ENCODE measurements at regions not wholly inside any gene's neighbourhood (a gene's known extent, or its start where the extent isn't known, plus 50 kb on each side); places are given as distances from the start of the nearest gene placed in this dataset.

DNA sequence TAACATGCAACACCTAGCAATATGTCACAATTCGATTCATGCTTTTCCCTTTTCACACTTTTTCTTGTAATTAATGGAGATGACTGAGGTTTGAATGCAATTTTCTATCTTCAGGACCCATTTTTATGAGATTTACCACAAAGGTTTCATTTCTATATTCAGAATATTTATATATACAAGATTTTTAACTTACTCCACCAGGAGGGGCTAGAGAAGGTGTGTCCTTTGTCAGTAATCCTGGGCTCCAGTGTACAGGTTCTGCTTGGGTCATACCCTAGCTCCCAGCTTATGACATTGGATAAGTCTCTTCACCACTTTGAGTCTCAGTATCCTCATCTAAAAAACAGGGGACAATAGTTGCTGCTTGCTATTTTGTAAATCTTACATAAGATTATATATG is 95.7 kb upstream of the SLC24A5 start:
- Histone ChIP-seq H3K9me3 (ENCODE audit: insufficient read depth, low read length) (no peaks in the 10 kb centered on the region), H4K20me1 (ENCODE audit: low read depth, low read length) (no peaks in the 10 kb centered on the region), H2AFZ (ENCODE audit: low read depth, low read length, severe bottlenecking) (no peak overlapping the region), H3K4me3 (ENCODE audit: insufficient read depth, low read length, poor library complexity, severe bottlenecking) (no peak overlapping the region), H3K36me3 (ENCODE audit: low read length) (no peaks in the 10 kb centered on the region), H3K4me2 (ENCODE audit: low read depth, low read length, poor library complexity, severe bottlenecking) (no peak overlapping the region), H3K9me2 (replicated peaks; ENCODE audit: insufficient read depth, low read length) (no peaks in the 10 kb centered on the region), H3K79me2 (ENCODE audit: insufficient read depth, low read length) (no peaks in the 10 kb centered on the region), H3K9ac (ENCODE audit: low read length) (no peak overlapping the region), H3K27ac (ENCODE audit: low read depth, low read length) (no peak overlapping the region), H3F3A (ENCODE audit: insufficient read depth) (no peaks in the 10 kb centered on the region), H3K27me3 (ENCODE audit: low read length) (no peaks in the 10 kb centered on the region)
- TF ChIP-seq EZH2phosphoT487 (conservative IDR thresholded peaks at IDR 0.05; ENCODE audit: low read length): no peak
- TF ChIP-seq, protein P1, sequence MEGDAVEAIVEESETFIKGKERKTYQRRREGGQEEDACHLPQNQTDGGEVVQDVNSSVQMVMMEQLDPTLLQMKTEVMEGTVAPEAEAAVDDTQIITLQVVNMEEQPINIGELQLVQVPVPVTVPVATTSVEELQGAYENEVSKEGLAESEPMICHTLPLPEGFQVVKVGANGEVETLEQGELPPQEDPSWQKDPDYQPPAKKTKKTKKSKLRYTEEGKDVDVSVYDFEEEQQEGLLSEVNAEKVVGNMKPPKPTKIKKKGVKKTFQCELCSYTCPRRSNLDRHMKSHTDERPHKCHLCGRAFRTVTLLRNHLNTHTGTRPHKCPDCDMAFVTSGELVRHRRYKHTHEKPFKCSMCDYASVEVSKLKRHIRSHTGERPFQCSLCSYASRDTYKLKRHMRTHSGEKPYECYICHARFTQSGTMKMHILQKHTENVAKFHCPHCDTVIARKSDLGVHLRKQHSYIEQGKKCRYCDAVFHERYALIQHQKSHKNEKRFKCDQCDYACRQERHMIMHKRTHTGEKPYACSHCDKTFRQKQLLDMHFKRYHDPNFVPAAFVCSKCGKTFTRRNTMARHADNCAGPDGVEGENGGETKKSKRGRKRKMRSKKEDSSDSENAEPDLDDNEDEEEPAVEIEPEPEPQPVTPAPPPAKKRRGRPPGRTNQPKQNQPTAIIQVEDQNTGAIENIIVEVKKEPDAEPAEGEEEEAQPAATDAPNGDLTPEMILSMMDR (IDR thresholded peaks at IDR 0.05; ENCODE audit: insufficient read depth, low read length, poor library complexity, severe bottlenecking): no peak

DNA sequence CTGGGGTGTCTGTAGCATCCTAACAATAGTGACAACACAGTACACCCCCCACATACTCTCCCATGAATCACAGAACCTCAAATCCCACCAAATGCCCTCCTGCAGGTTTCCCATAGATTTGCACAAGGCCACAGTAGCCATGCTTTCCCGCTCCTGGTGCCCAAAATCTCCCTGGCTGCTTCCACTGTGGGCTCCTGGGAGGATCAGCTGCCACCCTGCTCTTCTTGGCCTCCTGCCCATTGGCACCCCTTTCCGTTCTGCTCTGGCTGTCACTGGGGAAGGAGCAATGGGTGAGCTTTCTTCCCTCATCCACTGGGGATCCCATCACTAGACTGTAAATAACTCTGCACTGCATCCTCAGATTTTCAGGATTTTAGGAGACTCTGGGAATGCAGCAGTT is 92.1 kb upstream of the SLC24A5 start:
- no peak overlapping the region for H2AFZ ChIP-seq (ENCODE audit: low read depth, low read length, severe bottlenecking)
- H4K20me1 ChIP-seq (ENCODE audit: low read depth, low read length): no peaks in the 10 kb centered on the region
- TF ChIP-seq EZH2phosphoT487 (conservative IDR thresholded peaks at IDR 0.05; ENCODE audit: low read length): no peak
- TF ChIP-seq, protein P1 (IDR thresholded peaks at IDR 0.05; ENCODE audit: insufficient read depth, low read length, poor library complexity, severe bottlenecking): no peak
- no peak overlapping the region for H3K27ac ChIP-seq (ENCODE audit: low read depth, low read length)
- no peaks in the 10 kb centered on the region for H3F3A ChIP-seq (ENCODE audit: insufficient read depth)
- no peaks in the 10 kb centered on the region for H3K9me2 ChIP-seq (replicated peaks; ENCODE audit: insufficient read depth, low read length)
- H3K9me3 ChIP-seq (ENCODE audit: insufficient read depth, low read length): no peaks in the 10 kb centered on the region
- H3K4me2 ChIP-seq (ENCODE audit: low read depth, low read length, poor library complexity, severe bottlenecking): no peak overlapping the region
- H3K27me3 ChIP-seq (ENCODE audit: low read length): no peaks in the 10 kb centered on the region
- H3K36me3 ChIP-seq (ENCODE audit: low read length): no peaks in the 10 kb centered on the region
- H3K4me3 ChIP-seq (ENCODE audit: insufficient read depth, low read length, poor library complexity, severe bottlenecking): no peak overlapping the region
- no peak overlapping the region for H3K9ac ChIP-seq (ENCODE audit: low read length)
- no peaks in the 10 kb centered on the region for H3K79me2 ChIP-seq (ENCODE audit: insufficient read depth, low read length)

DNA sequence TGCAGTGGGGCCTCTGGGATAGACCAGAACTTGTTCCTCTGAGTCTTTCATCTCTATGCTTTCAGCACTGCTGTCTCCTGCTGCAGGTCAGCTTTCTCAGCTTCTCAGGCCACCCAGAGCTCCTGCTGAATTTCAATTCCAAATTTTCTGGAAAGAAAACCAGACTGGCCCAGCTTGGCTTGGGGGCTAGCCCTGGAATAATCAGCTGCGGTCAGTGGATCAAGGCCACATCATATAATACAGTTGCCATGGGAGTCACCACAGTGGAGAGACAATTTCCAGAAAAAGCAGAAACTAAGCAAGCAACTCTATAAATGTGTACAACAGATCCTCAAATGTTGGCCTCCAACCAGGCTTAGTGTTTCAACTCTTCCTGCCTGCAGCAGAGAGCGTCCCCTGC is 91.1 kb upstream of the SLC24A5 start:
- H3K4me3 ChIP-seq (ENCODE audit: insufficient read depth, low read length, poor library complexity, severe bottlenecking): no peak overlapping the region
- no peak overlapping the region for H3K27ac ChIP-seq (ENCODE audit: low read depth, low read length)
- no peaks in the 10 kb centered on the region for H3K27me3 ChIP-seq (ENCODE audit: low read length)
- no peaks in the 10 kb centered on the region for H3F3A ChIP-seq (ENCODE audit: insufficient read depth)
- no peak overlapping the region for H3K9ac ChIP-seq (ENCODE audit: low read length)
- H3K9me3 ChIP-seq (ENCODE audit: insufficient read depth, low read length): no peaks in the 10 kb centered on the region
- H3K4me2 ChIP-seq (ENCODE audit: low read depth, low read length, poor library complexity, severe bottlenecking): no peak overlapping the region
- H3K9me2 ChIP-seq (replicated peaks; ENCODE audit: insufficient read depth, low read length): no peaks in the 10 kb centered on the region
- no peaks in the 10 kb centered on the region for H4K20me1 ChIP-seq (ENCODE audit: low read depth, low read length)
- H3K36me3 ChIP-seq (ENCODE audit: low read length): no peaks in the 10 kb centered on the region
- no peak overlapping the region for H2AFZ ChIP-seq (ENCODE audit: low read depth, low read length, severe bottlenecking)
- TF ChIP-seq, protein P1 (IDR thresholded peaks at IDR 0.05; ENCODE audit: insufficient read depth, low read length, poor library complexity, severe bottlenecking): no peak
- no peak for TF ChIP-seq EZH2phosphoT487 (conservative IDR thresholded peaks at IDR 0.05; ENCODE audit: low read length)
- no peaks in the 10 kb centered on the region for H3K79me2 ChIP-seq (ENCODE audit: insufficient read depth, low read length)
